IPS DF 4.7 (cell line): ENCODE measurements at regions not wholly inside any gene's neighbourhood (a gene's known extent, or its start where the extent isn't known, plus 50 kb on each side); places are given as distances from the start of the nearest gene placed in this dataset.
A peak's percentile ranks its signal among the peaks of the same experiment; 100 is the strongest.
"Not testable (repeated sequence)": the region's sequence is repeated elsewhere in the genome, so short reads cannot be mapped to it uniquely, and the experiment has no call there.

ENCODE experiments used
- DNase-seq: peaks from one replicate; pipeline ENCODE4 v3.0.0-alpha.2; 2013; ENCODE audit warnings: low spot score; ENCODE audit errors: extremely low read depth

- DNase-seq = no peak
Observed at GRCh38 chr3:116512281-116512680, 67.0 kb upstream of the LSAMP start.

GRCh38 chr3:116512931-116513330 lies 67.6 kb upstream of the LSAMP start:
- no peak for DNase-seq

GRCh38 chr3:116515973-116516372 lies 70.7 kb upstream of the LSAMP start:
- no peak for DNase-seq

- DNase-seq = peak; percentile 16
Observed at GRCh38 chr3:116517308-116517707, 72.0 kb upstream of the LSAMP start.

GRCh38 chr3:116519101-116519500 lies 73.8 kb upstream of the LSAMP start:
- DNase-seq = not testable (repeated sequence)

GRCh38 chr3:116519823-116520222 lies 74.5 kb upstream of the LSAMP start:
- DNase-seq = not testable (repeated sequence)

GRCh38 chr3:116524453-116525210 lies 79.3 kb upstream of the LSAMP start:
- no peak for DNase-seq

- no peak for DNase-seq
Observed at GRCh38 chr3:116552246-116552645, 107.0 kb upstream of the LSAMP start.

GRCh38 chr3:116553355-116553754 lies 108.1 kb upstream of the LSAMP start:
- DNase-seq = no peak

GRCh38 chr3:116561529-116561928 lies 116.2 kb upstream of the LSAMP start:
- DNase-seq = no peak

GRCh38 chr3:116563351-116563750 lies 118.1 kb upstream of the LSAMP start:
- no peak for DNase-seq

- no peak for DNase-seq
Observed at GRCh38 chr3:116566478-116566960, 121.2 kb upstream of the LSAMP start.

GRCh38 chr3:116569611-116570010 lies 124.3 kb upstream of the LSAMP start:
- no peak for DNase-seq

GRCh38 chr3:116579840-116580239 lies 129.7 kb upstream of the TUSC7 start:
- no peak for DNase-seq

GRCh38 chr3:116586285-116586944 lies 123.2 kb upstream of the TUSC7 start:
- no peak for DNase-seq

GRCh38 chr3:116591236-116591635 lies 118.3 kb upstream of the TUSC7 start:
- no peak for DNase-seq

GRCh38 chr3:116601206-116601605 lies 108.4 kb upstream of the TUSC7 start:
- no peak for DNase-seq

GRCh38 chr3:116607205-116607604 lies 102.4 kb upstream of the TUSC7 start:
- no peak for DNase-seq

- DNase-seq = no peak
Observed at GRCh38 chr3:116610124-116610523, 99.5 kb upstream of the TUSC7 start.

- DNase-seq = no peak
Observed at GRCh38 chr3:116614795-116615362, 94.7 kb upstream of the TUSC7 start.

GRCh38 chr3:116618138-116618537 lies 91.4 kb upstream of the TUSC7 start:
- no peak for DNase-seq

- DNase-seq = no peak
Observed at GRCh38 chr3:116618930-116619329, 90.6 kb upstream of the TUSC7 start.
